Occipital lobe (tissue), 1 donor: ENCODE measurements at regions not wholly inside any gene's neighbourhood (a gene's known extent, or its start where the extent isn't known, plus 50 kb on each side); places are given as distances from the start of the nearest gene placed in this dataset.
"Not testable (repeated sequence)": the region's sequence is repeated elsewhere in the genome, so short reads cannot be mapped to it uniquely, and the experiment has no call there.

ENCODE experiments used
- DNase-seq: peaks from one replicate; lab custom pipeline; 2025; lab: John Stamatoyannopoulos, UW

- DNase-seq: no peak
Measured at GRCh38 chr5:112573441-112573840, 154.4 kb upstream of the EPB41L4A start.

- DNase-seq: no peak
Measured at GRCh38 chr5:112574536-112574935, 155.5 kb upstream of the EPB41L4A start.

GRCh38 chr5:112576298-112576925 lies 157.3 kb upstream of the EPB41L4A start:
- no peak for DNase-seq

GRCh38 chr5:112579599-112580170 lies 158.0 kb upstream of the APC start:
- DNase-seq: no peak

- no peak for DNase-seq
Measured at GRCh38 chr5:112581811-112582320, 155.8 kb upstream of the APC start.

GRCh38 chr5:112583166-112583565 lies 154.5 kb upstream of the APC start:
- no peak for DNase-seq

GRCh38 chr5:112584781-112585180 lies 152.9 kb upstream of the APC start:
- DNase-seq: no peak

- no peak for DNase-seq
Measured at GRCh38 chr5:112586596-112587062, 151.1 kb upstream of the APC start.

GRCh38 chr5:112590858-112591257 lies 146.8 kb upstream of the APC start:
- not testable (repeated sequence) for DNase-seq

GRCh38 chr5:112594095-112594850 lies 143.4 kb upstream of the APC start:
- peak; percentile 33 for DNase-seq

- DNase-seq: no peak
Measured at GRCh38 chr5:112594941-112595340, 142.7 kb upstream of the APC start.

GRCh38 chr5:112597831-112598230 lies 139.9 kb upstream of the APC start:
- no peak for DNase-seq

GRCh38 chr5:112600510-112600909 lies 137.2 kb upstream of the APC start:
- DNase-seq: not testable (repeated sequence)

- no peak for DNase-seq
Measured at GRCh38 chr5:112604732-112605630, 132.7 kb upstream of the APC start.

GRCh38 chr5:112608975-112609374 lies 128.7 kb upstream of the APC start:
- no peak for DNase-seq

- no peak for DNase-seq
Measured at GRCh38 chr5:112612663-112613062, 125.0 kb upstream of the APC start.

- DNase-seq: no peak
Measured at GRCh38 chr5:112614285-112614684, 123.4 kb upstream of the APC start.

- no peak for DNase-seq
Measured at GRCh38 chr5:112614986-112615385, 122.7 kb upstream of the APC start.

GRCh38 chr5:112616812-112617547 lies 120.7 kb upstream of the APC start:
- DNase-seq: no peak

- DNase-seq: no peak
Measured at GRCh38 chr5:112625246-112625645, 112.4 kb upstream of the APC start.
